Hepatocyte (in vitro differentiated cells): ENCODE measurements at regions not wholly inside any gene's neighbourhood (a gene's known extent, or its start where the extent isn't known, plus 50 kb on each side); places are given as distances from the start of the nearest gene placed in this dataset.
A peak's percentile ranks its signal among the peaks of the same experiment; 100 is the strongest.

Source experiments
- DNase-seq: peaks from one replicate; pipeline ENCODE4 v3.0.0-alpha.2; 2016; ENCODE audit warnings: low spot score
- H2AFZ ChIP-seq: fragments of 200-600 bp; sonication (generic); 2 replicates; pipeline ENCODE4 v1.6.0; 2016; ENCODE audit warnings: antibody characterized with exemption, mild to moderate bottlenecking
- H3K27ac ChIP-seq: fragments of 200-600 bp; sonication (generic); 2 replicates; pipeline ENCODE4 v1.5.1; 2016; ENCODE audit warnings: mild to moderate bottlenecking
- H3K27me3 ChIP-seq: fragments of 200-600 bp; sonication (generic); 2 replicates; pipeline ENCODE4 v1.6.1; 2016
- H3K36me3 ChIP-seq: fragments of 200-600 bp; sonication (generic); replicated peaks from 2 replicates; pipeline ENCODE4 v1.5.1; 2016; ENCODE audit warnings: low read depth; ENCODE audit not compliant: insufficient read depth
- H3K4me1 ChIP-seq: fragments of 200-600 bp; sonication (generic); 2 replicates; pipeline ENCODE4 v1.5.1; 2016; ENCODE audit warnings: mild to moderate bottlenecking, moderate library complexity; ENCODE audit not compliant: insufficient read depth
- H3K4me2 ChIP-seq: fragments of 200-600 bp; sonication (generic); 2 replicates; pipeline ENCODE4 v1.6.0; 2016
- H3K4me3 ChIP-seq: fragments of 200-600 bp; sonication (generic); 2 replicates; pipeline ENCODE4 v1.5.1; 2016; ENCODE audit warnings: mild to moderate bottlenecking
- H3K79me2 ChIP-seq: fragments of 200-600 bp; sonication (generic); 2 replicates; pipeline ENCODE4 v1.6.0; 2017; ENCODE audit warnings: mild to moderate bottlenecking
- H3K9me2 ChIP-seq: fragments of 200-600 bp; sonication (generic); replicated peaks from 2 replicates; pipeline ENCODE4 v1.6.0; 2017; ENCODE audit warnings: mild to moderate bottlenecking; ENCODE audit not compliant: insufficient read depth
- H3K9me3 ChIP-seq: fragments of 200-600 bp; sonication (generic); 2 replicates; pipeline ENCODE4 v1.5.1; 2016; ENCODE audit warnings: low read depth, mild to moderate bottlenecking
- H4K20me1 ChIP-seq: fragments of 200-600 bp; sonication (generic); 2 replicates; pipeline ENCODE4 v1.6.0; 2016; ENCODE audit warnings: mild to moderate bottlenecking; ENCODE audit not compliant: insufficient read depth, poor library complexity, severe bottlenecking
- EZH2 ChIP-seq: fragments of 200-600 bp; sonication (generic); IDR thresholded peaks from 2 replicates; pipeline ENCODE4 v1.6.1; 2016; ENCODE audit warnings: antibody characterized with exemption, mild to moderate bottlenecking, borderline replicate concordance
- EZH2phosphoT487 ChIP-seq: fragments of 200-600 bp; sonication (generic); IDR thresholded peaks from one replicate; pipeline ENCODE4 v1.6.1; 2018; ENCODE audit warnings: antibody characterized with exemption, mild to moderate bottlenecking, low read depth, moderate library complexity; ENCODE audit not compliant: unreplicated experiment, severe bottlenecking
- WGBS: methylation state at CpG from one replicate; pipeline ENCODE4 v1.1.6; 2016; ENCODE audit warnings: low lambda C conversion rate; ENCODE audit errors: missing lambda C conversion rate; 5-methylcytosine and 5-hydroxymethylcytosine counted together
- TF ChIP-seq, protein P1 (sequence below): fragments of 200-600 bp; sonication (generic); IDR thresholded peaks from 2 replicates; pipeline ENCODE4 v1.5.1; 2016; ENCODE audit warnings: antibody characterized with exemption, mild to moderate bottlenecking; ENCODE audit not compliant: poor library complexity

DNA sequence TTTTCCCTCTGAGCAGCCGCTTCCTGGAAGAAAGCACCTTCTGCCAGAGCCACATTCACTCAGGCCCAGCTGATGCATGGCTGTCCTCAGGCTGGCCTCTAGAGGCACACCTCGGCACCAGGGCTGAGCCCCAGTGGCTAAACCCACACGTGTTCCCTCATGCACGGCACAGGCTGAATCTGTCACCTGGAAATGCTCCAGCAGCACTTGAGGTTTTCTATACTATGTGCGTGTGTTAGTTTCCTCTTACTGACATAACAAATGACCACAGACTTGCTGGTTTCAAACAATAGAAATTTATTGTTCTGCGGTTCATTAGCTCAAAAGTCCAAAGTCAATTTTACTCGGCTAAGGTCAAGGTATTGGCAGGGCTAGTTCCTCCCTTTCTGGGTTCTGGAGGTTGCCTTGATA is 141.4 kb downstream of the LRRC70 start:
- H3K4me2 ChIP-seq: no peak overlapping the region
- no peaks in the 10 kb centered on the region for H3K27me3 ChIP-seq
- no peaks in the 10 kb centered on the region for H3K9me2 ChIP-seq
- WGBS: 49% methylated on average over 7 of the region's 7 CpGs
- no peak overlapping the region for H2AFZ ChIP-seq
- H3K4me3 ChIP-seq: no peak overlapping the region
- H3K27ac ChIP-seq: no peak overlapping the region
- no peaks in the 10 kb centered on the region for H3K79me2 ChIP-seq
- no peaks in the 10 kb centered on the region for H3K36me3 ChIP-seq
- no peak for TF ChIP-seq EZH2phosphoT487
- TF ChIP-seq, protein P1, sequence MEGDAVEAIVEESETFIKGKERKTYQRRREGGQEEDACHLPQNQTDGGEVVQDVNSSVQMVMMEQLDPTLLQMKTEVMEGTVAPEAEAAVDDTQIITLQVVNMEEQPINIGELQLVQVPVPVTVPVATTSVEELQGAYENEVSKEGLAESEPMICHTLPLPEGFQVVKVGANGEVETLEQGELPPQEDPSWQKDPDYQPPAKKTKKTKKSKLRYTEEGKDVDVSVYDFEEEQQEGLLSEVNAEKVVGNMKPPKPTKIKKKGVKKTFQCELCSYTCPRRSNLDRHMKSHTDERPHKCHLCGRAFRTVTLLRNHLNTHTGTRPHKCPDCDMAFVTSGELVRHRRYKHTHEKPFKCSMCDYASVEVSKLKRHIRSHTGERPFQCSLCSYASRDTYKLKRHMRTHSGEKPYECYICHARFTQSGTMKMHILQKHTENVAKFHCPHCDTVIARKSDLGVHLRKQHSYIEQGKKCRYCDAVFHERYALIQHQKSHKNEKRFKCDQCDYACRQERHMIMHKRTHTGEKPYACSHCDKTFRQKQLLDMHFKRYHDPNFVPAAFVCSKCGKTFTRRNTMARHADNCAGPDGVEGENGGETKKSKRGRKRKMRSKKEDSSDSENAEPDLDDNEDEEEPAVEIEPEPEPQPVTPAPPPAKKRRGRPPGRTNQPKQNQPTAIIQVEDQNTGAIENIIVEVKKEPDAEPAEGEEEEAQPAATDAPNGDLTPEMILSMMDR: peak; percentile 29
- TF ChIP-seq EZH2: no peak
- peaks cover 4% of the 10 kb centered on the region for H3K4me1 ChIP-seq
- peak; percentile 58 for DNase-seq
- H4K20me1 ChIP-seq: no peaks in the 10 kb centered on the region
- no peaks in the 10 kb centered on the region for H3K9me3 ChIP-seq

DNA sequence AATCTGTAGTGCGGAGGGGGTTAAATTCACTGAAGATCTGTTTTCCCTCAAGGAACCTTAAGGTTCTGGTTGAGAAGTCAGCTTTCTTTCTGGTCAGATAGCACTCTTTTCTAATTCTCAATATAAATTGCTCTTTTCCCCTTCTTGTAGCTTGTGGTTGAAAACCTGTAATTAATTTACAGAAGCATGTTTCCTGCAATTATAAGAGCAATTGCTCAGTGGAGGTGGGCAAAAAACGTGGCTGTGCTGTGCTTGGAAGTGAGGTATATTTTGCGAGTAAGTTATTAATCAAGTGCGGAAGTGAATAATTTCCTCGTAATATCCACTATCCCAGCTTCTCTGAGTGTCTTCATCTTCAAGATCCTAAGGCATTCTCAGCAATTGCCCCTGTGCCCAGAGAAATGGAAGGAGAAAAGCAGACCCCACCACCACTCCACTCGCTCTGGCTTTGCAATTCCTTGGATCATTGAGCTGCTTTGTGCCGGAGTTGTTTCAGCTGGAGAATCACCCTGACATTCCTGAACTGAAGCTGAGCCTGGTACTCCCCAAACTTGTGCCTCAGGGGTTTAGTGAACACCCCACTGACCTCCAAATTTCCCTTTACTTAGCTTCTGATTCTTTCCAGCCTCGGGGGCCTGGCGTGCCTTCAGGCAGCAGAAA is 140.6 kb downstream of the LRRC70 start:
- Histone ChIP-seq H3K79me2 (no peaks in the 10 kb centered on the region), H3K27ac (no peak overlapping the region), H3K9me3 (no peaks in the 10 kb centered on the region), H4K20me1 (no peaks in the 10 kb centered on the region), H2AFZ (no peak overlapping the region), H3K9me2 (no peaks in the 10 kb centered on the region), H3K4me2 (no peak overlapping the region), H3K36me3 (no peaks in the 10 kb centered on the region), H3K4me3 (no peak overlapping the region), H3K4me1 (peaks cover 4% of the 10 kb centered on the region), H3K27me3 (no peaks in the 10 kb centered on the region)
- 84% methylated on average over 9 of the region's 9 CpGs for WGBS
- TF ChIP-seq, protein P1: no peak
- no peak for TF ChIP-seq EZH2phosphoT487
- TF ChIP-seq EZH2: no peak
- no peak for DNase-seq

DNA sequence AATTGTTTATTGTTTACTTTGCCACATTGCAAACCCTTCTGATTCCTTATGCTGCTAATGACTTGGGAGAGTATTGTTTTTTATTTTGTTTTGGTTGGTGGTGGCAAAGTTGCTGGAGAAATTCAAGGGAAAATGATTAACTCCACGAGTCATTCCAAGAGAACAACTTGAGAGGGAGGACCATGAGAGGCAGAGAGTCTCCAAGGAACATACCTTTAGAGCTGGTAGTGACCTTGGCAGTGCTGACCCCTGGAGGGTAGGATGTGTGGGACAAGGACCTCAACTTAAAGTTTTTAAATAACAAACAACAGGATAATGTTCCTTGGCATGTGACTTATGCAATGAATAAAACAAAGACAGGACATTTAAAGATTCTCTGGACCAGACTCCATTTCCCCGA is 139.7 kb downstream of the LRRC70 start:
- Histone ChIP-seq H3K36me3 (no peaks in the 10 kb centered on the region), H2AFZ (no peak overlapping the region), H3K4me3 (no peak overlapping the region), H3K27me3 (no peaks in the 10 kb centered on the region), H3K27ac (no peak overlapping the region), H3K9me3 (no peaks in the 10 kb centered on the region), H4K20me1 (no peaks in the 10 kb centered on the region), H3K9me2 (no peaks in the 10 kb centered on the region), H3K4me2 (no peak overlapping the region), H3K79me2 (no peaks in the 10 kb centered on the region), H3K4me1 (peaks cover 4% of the 10 kb centered on the region)
- WGBS: 82% methylated on average over 2 of the region's 2 CpGs
- TF ChIP-seq, protein P1: no peak
- TF ChIP-seq EZH2phosphoT487 (no peak), EZH2 (no peak)
- no peak for DNase-seq
